A549 (cell line): ENCODE measurements at regions not wholly inside any gene's neighbourhood (a gene's known extent, or its start where the extent isn't known, plus 50 kb on each side); places are given as distances from the start of the nearest gene placed in this dataset.
A peak's percentile ranks its signal among the peaks of the same experiment; 100 is the strongest.

Experiments
- ATAC-seq, 2 experiments: fragments of 200-7000 bp in 1 of 2; fragments of >200 bp in 1 of 2; cut with Nextera tagmentation in 1 of 2; cut with Tn5 transposase in 1 of 2; 3 replicates each; pipeline versions ENCODE4 v1.8.0 to v1.9.1; 2018 to 2020; ENCODE audit warnings: mild to moderate bottlenecking in 1 of 2, moderate library complexity in 1 of 2
- CTCF ChIA-PET: fragments of 300-600 bp; sonication (Branson Sonifier 250); formaldehyde crosslinking; extraction: SDS; loops from one replicate; lab custom pipeline; 2021; ENCODE audit warnings: antibody characterized with exemption, inconsistent platforms; lab: Yijun Ruan, JAX
- POLR2A ChIA-PET: fragments of 350-600 bp; formaldehyde crosslinking; extraction: SDS; loops from one replicate; lab custom pipeline; 2021; ENCODE audit warnings: antibody characterized with exemption, inconsistent platforms; lab: Yijun Ruan, JAX
- DNase-seq, 2 experiments: peaks; one replicate each; pipeline versions ENCODE4 v3.0.0 to v3.0.0-alpha.2; 2011 to 2016; ENCODE audit warnings: low read depth in 1 of 2, low spot score in 1 of 2
- FAIRE-seq: peaks from 2 replicates; lab custom pipeline; 2011; peaks lifted over from hg19 to GRCh38; lab: Jason Lieb, UNC
- H3K27ac ChIP-seq, 2 experiments: fragments of >200 bp; sonication (Bioruptor Twin); formaldehyde crosslinking; 3 replicates each; pipeline ENCODE4 v1.5.1; 2016 to 2017
- H3K4me1 ChIP-seq: fragments of >200 bp; sonication (Bioruptor Twin); formaldehyde crosslinking; 3 replicates; pipeline ENCODE4 v1.6.1; 2016
- H3K4me2 ChIP-seq: fragments of >200 bp; sonication (Bioruptor Twin); formaldehyde crosslinking; 3 replicates; pipeline ENCODE4 v1.6.1; 2016
- H3K4me3 ChIP-seq: fragments of >200 bp; sonication (Bioruptor Twin); formaldehyde crosslinking; 3 replicates; pipeline ENCODE4 v1.5.1; 2016
- H3K9me3 ChIP-seq: fragments of >200 bp; sonication (Bioruptor Twin); formaldehyde crosslinking; 3 replicates; pipeline ENCODE4 v1.6.1; 2016
- BHLHE40 ChIP-seq: IDR thresholded peaks from 2 replicates; pipeline ENCODE4 v1.6.1; 2012; ENCODE audit warnings: low read depth, low read length, inconsistent platforms
- CHD2 ChIP-seq: fragments of 150-350 bp; IDR thresholded peaks from 2 replicates; pipeline ENCODE4 v1.6.1; 2014; ENCODE audit warnings: low read length; ENCODE audit not compliant: partially characterized antibody
- CHD4 ChIP-seq: fragments of 200-600 bp; sonication (generic); IDR thresholded peaks from 2 replicates; pipeline ENCODE4 v1.6.1; 2016; ENCODE audit warnings: antibody characterized with exemption, mild to moderate bottlenecking, borderline replicate concordance
- EHMT2 ChIP-seq: fragments of 200-600 bp; sonication (generic); IDR thresholded peaks from 2 replicates; pipeline ENCODE4 v1.6.1; 2016; ENCODE audit warnings: antibody characterized with exemption, low read depth, mild to moderate bottlenecking, moderate library complexity
- EP300 ChIP-seq, 2 experiments: fragments of >200 bp; sonication (Bioruptor Twin); formaldehyde crosslinking; IDR thresholded peaks; 2 replicates in 1 of 2; 3 replicates in 1 of 2; pipeline ENCODE4 v1.6.1; 2016 to 2017
- ESRRA ChIP-seq: fragments of 150-350 bp; IDR thresholded peaks from 2 replicates; pipeline ENCODE4 v1.6.1; 2014; ENCODE audit warnings: mild to moderate bottlenecking, low read length, borderline replicate concordance
- FOSB ChIP-seq: fragments of 250-450 bp; sonication (Bioruptor Pico); IDR thresholded peaks from 2 replicates; pipeline ENCODE4 v1.5.0; 2020; ENCODE audit warnings: mild to moderate bottlenecking, moderate library complexity
- FOXS1 ChIP-seq: fragments of 250-450 bp; sonication (Bioruptor Pico); IDR thresholded peaks from 2 replicates; pipeline ENCODE4 v1.5.0; 2020; ENCODE audit warnings: mild to moderate bottlenecking, moderate library complexity
- HMGXB4 ChIP-seq: fragments of 250-450 bp; sonication (Bioruptor Pico); IDR thresholded peaks from 2 replicates; pipeline ENCODE4 v1.5.0; 2021; ENCODE audit warnings: mild to moderate bottlenecking, moderate library complexity, borderline replicate concordance
- HOXA7 ChIP-seq: fragments of 250-450 bp; sonication (Bioruptor Pico); IDR thresholded peaks from 2 replicates; pipeline ENCODE4 v1.5.0; 2020; ENCODE audit warnings: mild to moderate bottlenecking, moderate library complexity
- JUN ChIP-seq, 2 experiments: fragments of >200 bp; sonication (Bioruptor Twin); formaldehyde crosslinking; IDR thresholded peaks; 2 replicates in 1 of 2; 3 replicates in 1 of 2; pipeline ENCODE4 v1.6.1; 2016 to 2017
- JUNB ChIP-seq: fragments of >200 bp; sonication (Bioruptor Twin); formaldehyde crosslinking; IDR thresholded peaks from 2 replicates; pipeline ENCODE4 v1.6.1; 2016
- KDM1A ChIP-seq: fragments of 200-600 bp; sonication (generic); IDR thresholded peaks from 2 replicates; pipeline ENCODE4 v1.6.1; 2016; ENCODE audit warnings: low read depth, mild to moderate bottlenecking
- KDM5A ChIP-seq: fragments of 200-600 bp; sonication (generic); IDR thresholded peaks from 2 replicates; pipeline ENCODE4 v1.6.1; 2016; ENCODE audit warnings: antibody characterized with exemption, mild to moderate bottlenecking
- MAFK ChIP-seq: fragments of 450-650 bp; IDR thresholded peaks from 2 replicates; pipeline ENCODE4 v1.6.1; 2014; ENCODE audit not compliant: partially characterized antibody
- NR3C1 ChIP-seq: fragments of >200 bp; sonication (Bioruptor Twin); formaldehyde crosslinking; IDR thresholded peaks from 3 replicates; pipeline ENCODE4 v1.6.1; 2017
- PHF8 ChIP-seq: fragments of 200-600 bp; sonication (generic); IDR thresholded peaks from 2 replicates; pipeline ENCODE4 v1.6.1; 2016; ENCODE audit warnings: low read depth, mild to moderate bottlenecking, antibody characterized with exemption, moderate library complexity, borderline replicate concordance
- POLR2A ChIP-seq: IDR thresholded peaks from 2 replicates; pipeline ENCODE4 v1.6.1; 2012; ENCODE audit warnings: mild to moderate bottlenecking, low read length
- POLR2AphosphoS2 ChIP-seq: conservative IDR thresholded peaks from 2 replicates; pipeline ENCODE4 v1.6.1; 2012; ENCODE audit warnings: low read length, improper control_type of control experiment, inconsistent platforms
- SMC3 ChIP-seq: fragments of >200 bp; sonication (Bioruptor Twin); formaldehyde crosslinking; IDR thresholded peaks from 3 replicates; pipeline ENCODE4 v1.6.1; 2018; ENCODE audit warnings: inconsistent platforms
- SREBF2 ChIP-seq: fragments of 450-650 bp; IDR thresholded peaks from 2 replicates; pipeline ENCODE4 v1.6.1; 2014; ENCODE audit warnings: mild to moderate bottlenecking, moderate library complexity
- TP53 ChIP-seq: fragments of 250-450 bp; sonication (Bioruptor Pico); IDR thresholded peaks from 2 replicates; pipeline ENCODE4 v1.5.0; 2021; ENCODE audit warnings: mild to moderate bottlenecking, moderate library complexity
- ZFP36 ChIP-seq: fragments of 450-650 bp; IDR thresholded peaks from 2 replicates; pipeline ENCODE4 v1.6.1; 2014; ENCODE audit warnings: borderline replicate concordance; ENCODE audit not compliant: partially characterized antibody
- ZSCAN20 ChIP-seq: fragments of 250-450 bp; sonication (Bioruptor Pico); IDR thresholded peaks from 2 replicates; pipeline ENCODE4 v1.8.0; 2022; ENCODE audit warnings: mild to moderate bottlenecking, moderate library complexity
- WGBS: methylation state at CpG from one replicate; pipeline ENCODE4 v1.1.6; 2017; ENCODE audit errors: missing lambda C conversion rate; 5-methylcytosine and 5-hydroxymethylcytosine counted together
- TF ChIP-seq, protein P1 (sequence below): fragments of 450-650 bp; IDR thresholded peaks from 2 replicates; pipeline ENCODE4 v1.6.1; 2014; ENCODE audit warnings: antibody characterized with exemption

DNA sequence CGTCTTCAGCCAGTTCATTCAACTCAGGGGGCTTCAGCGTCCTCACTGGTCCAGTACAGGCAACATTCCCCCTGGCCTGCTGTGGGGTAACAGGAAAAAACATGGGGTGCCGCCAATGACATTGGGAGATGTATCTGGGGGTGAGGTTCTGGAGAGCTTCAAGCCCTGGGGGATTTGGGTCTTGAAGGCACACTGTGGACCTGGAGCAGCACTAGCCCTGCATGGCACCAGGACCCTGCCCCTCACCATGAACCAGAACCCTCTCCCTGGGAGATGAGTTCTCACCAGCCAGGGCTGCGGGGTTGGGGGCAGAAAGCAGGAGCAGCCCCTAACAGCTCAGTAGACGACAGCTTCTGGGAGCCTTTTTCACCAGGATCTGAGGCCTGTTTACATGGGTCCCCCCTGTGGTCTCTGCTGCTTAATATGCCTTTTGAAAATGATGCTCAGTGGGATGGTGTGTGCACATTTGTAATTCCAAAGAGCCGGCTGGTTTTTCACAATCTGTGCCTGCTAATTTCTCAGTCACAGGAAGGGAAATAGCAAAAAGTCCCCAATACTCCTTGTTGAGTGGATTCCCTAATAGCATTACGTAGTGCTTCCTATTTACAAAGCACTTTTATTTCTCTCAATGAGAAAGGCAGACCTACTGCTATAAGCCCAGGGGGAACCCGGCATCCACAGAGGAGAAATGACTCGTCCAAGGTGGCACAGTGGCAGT lies 509.5 kb downstream of the RPS24 start:
- FAIRE-seq (no peak), ATAC-seq (no peak)
- WGBS, result 47% methylated on average over 7 of the region's 9 CpGs
- Histone ChIP-seq H3K27ac (no peak overlapping the region), H3K4me1 (no peaks in the 10 kb centered on the region), H3K9me3 (0 out of 3 replicates have a peak, but pooled peaks cover 2% of the 10 kb centered on the region)
- POLR2A ChIA-PET, result no interaction called here
- TF ChIP-seq ZSCAN20 (no peak), POLR2A (no peak), KDM5A (no peak), JUN (IDR thresholded peaks at IDR 0.05) (no peak), CHD2 (no peak), ESRRA (no peak), TP53 (CRISPR knock-in tag) (no peak), EP300 (IDR thresholded peaks at IDR 0.05) (no peak), BHLHE40 (no peak), KDM1A (no peak), POLR2AphosphoS2 (no peak), EHMT2 (no peak), NR3C1 (no peak)
- TF ChIP-seq, all 56 proteins: peak for 0
- no peak for DNase-seq
- no peak overlapping the region for H3K4me2 ChIP-seq
- no peak overlapping the region for H3K4me3 ChIP-seq
- CTCF ChIA-PET, result interaction anchor here (1.0 kb wide), 1 partner anchor 10 kb away, joined by 4 read pairs; no protein-coding TSS in a partner anchor

DNA sequence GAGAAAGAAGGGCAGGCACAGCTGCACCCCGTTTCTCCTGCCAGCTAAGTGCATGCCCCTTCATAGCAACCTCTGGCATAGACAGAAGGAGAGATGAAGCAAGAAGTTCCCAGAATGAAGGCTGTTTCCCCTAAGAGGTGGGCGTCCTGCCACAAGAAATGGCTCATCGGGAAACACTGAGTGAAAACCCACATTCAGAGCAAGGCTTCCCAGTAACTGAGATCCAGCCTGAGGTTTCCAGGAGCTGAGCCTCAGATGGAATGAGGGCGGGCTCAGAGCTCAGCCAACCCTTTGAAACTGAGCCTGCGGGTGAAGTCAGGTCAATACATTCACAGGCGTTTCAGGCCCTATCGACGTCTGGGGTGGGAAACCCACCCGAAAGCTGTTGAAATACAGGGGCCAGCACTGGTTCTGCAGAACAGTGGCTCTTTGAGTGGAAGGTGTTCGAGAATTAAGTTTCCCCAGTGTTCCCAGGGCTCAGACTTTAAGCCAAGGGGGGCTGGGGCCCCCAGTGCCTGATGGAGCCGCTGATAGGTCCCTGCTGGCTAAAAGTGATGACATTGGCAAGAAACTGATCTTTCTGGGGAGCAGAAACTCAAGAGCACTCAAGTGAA lies 510.2 kb downstream of the RPS24 start:
- 51% methylated on average over 11 of the region's 11 CpGs for WGBS
- no peak overlapping the region for H3K27ac ChIP-seq

GRCh38 chr10:78544423-78545090 lies 510.9 kb downstream of the RPS24 start:
- H3K27ac ChIP-seq, result no peak overlapping the region
- TF ChIP-seq POLR2AphosphoS2 (no peak), FOXS1 (CRISPR knock-in tag) (no peak), SMC3 (no peak), KDM1A (no peak), EP300 (IDR thresholded peaks at IDR 0.05) (no peak), SREBF2 (no peak), HOXA7 (no peak), JUNB (no peak), CHD4 (no peak), PHF8 (no peak), BHLHE40 (no peak), HMGXB4 (no peak), MAFK (no peak), JUN (IDR thresholded peaks at IDR 0.05) (no peak), ZFP36 (no peak), FOSB (CRISPR knock-in tag) (no peak)
- TF ChIP-seq, protein P1, sequence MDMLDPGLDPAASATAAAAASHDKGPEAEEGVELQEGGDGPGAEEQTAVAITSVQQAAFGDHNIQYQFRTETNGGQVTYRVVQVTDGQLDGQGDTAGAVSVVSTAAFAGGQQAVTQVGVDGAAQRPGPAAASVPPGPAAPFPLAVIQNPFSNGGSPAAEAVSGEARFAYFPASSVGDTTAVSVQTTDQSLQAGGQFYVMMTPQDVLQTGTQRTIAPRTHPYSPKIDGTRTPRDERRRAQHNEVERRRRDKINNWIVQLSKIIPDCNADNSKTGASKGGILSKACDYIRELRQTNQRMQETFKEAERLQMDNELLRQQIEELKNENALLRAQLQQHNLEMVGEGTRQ, result no peak
- TF ChIP-seq, all 56 proteins: peak for 0
- Histone ChIP-seq H3K4me1 (no peaks in the 10 kb centered on the region), H3K4me3 (no peak overlapping the region), H3K9me3 (0 out of 3 replicates have a peak, but pooled peaks cover 2% of the 10 kb centered on the region), H3K4me2 (no peak overlapping the region)
- WGBS, result 66% methylated on average over 8 of the region's 9 CpGs
- POLR2A ChIA-PET, result no interaction called here
- CTCF ChIA-PET, result interaction anchor here (0.6 to 1.5 kb wide), 4 partner anchors 12 to 651 kb away, joined by 3 to 4 read pairs (median 4); no protein-coding TSS in a partner anchor
- no peak for DNase-seq
- no peak for ATAC-seq
- no peak for FAIRE-seq

More for the DNA sequence above, 510.2 kb downstream of the RPS24 start:
- POLR2A ChIA-PET, result no interaction called here
- no peak overlapping the region for H3K4me2 ChIP-seq
- FAIRE-seq (no peak), DNase-seq (no peak)
- peak; percentile 26 for TF ChIP-seq MAFK
- TF ChIP-seq CHD4, result no peak
- TF ChIP-seq, all 56 proteins: peak for 1
- CTCF ChIA-PET, result interaction anchor here (0.6 to 1.5 kb wide), 3 partner anchors 11 to 652 kb away, joined by 3 to 4 read pairs (median 4); no protein-coding TSS in a partner anchor
- 0 out of 3 replicates have a peak, but pooled peaks cover 2% of the 10 kb centered on the region for H3K9me3 ChIP-seq
- H3K4me1 ChIP-seq, result no peaks in the 10 kb centered on the region
- no peak overlapping the region for H3K4me3 ChIP-seq
- no peak for ATAC-seq
